GM18519 (cell line): ENCODE measurements at regions not wholly inside any gene's neighbourhood (a gene's known extent, or its start where the extent isn't known, plus 50 kb on each side); places are given as distances from the start of the nearest gene placed in this dataset.

Experiments
- ATAC-seq: cut with Tn5 transposase; IDR thresholded peaks from one replicate; pipeline ENCODE4 v1.9.1; 2021; ENCODE audit warnings: mild to moderate bottlenecking, moderate library complexity; ENCODE audit not compliant: unreplicated experiment, low FRiP score

GRCh38 chr2:22486343-22486742 lies 898.6 kb upstream of the KLHL29 start:
- ATAC-seq: no peak

- ATAC-seq: no peak
Observed at GRCh38 chr2:22487036-22487435, 897.9 kb upstream of the KLHL29 start.

GRCh38 chr2:22487541-22487940 lies 897.4 kb upstream of the KLHL29 start:
- no peak for ATAC-seq

GRCh38 chr2:22491442-22491841 lies 893.5 kb upstream of the KLHL29 start:
- ATAC-seq: no peak

- ATAC-seq: no peak
Observed at GRCh38 chr2:22494156-22494555, 890.8 kb upstream of the KLHL29 start.

GRCh38 chr2:22497064-22497463 lies 887.9 kb upstream of the KLHL29 start:
- ATAC-seq: no peak

- ATAC-seq: no peak
Observed at GRCh38 chr2:22497789-22498188, 887.2 kb upstream of the KLHL29 start.

- no peak for ATAC-seq
Observed at GRCh38 chr2:22499082-22499839, 885.7 kb upstream of the KLHL29 start.

GRCh38 chr2:22500555-22500935 lies 884.4 kb upstream of the KLHL29 start:
- no peak for ATAC-seq

GRCh38 chr2:22501851-22502250 lies 883.1 kb upstream of the KLHL29 start:
- no peak for ATAC-seq

GRCh38 chr2:22513563-22513962 lies 871.4 kb upstream of the KLHL29 start:
- no peak for ATAC-seq

GRCh38 chr2:22517141-22517540 lies 867.8 kb upstream of the KLHL29 start:
- ATAC-seq: no peak

GRCh38 chr2:22518641-22519040 lies 866.3 kb upstream of the KLHL29 start:
- ATAC-seq: no peak

- no peak for ATAC-seq
Observed at GRCh38 chr2:22520369-22521288, 864.4 kb upstream of the KLHL29 start.

GRCh38 chr2:22521620-22522019 lies 863.4 kb upstream of the KLHL29 start:
- ATAC-seq: no peak

- ATAC-seq: no peak
Observed at GRCh38 chr2:22525681-22526080, 859.3 kb upstream of the KLHL29 start.

GRCh38 chr2:22530131-22530530 lies 854.8 kb upstream of the KLHL29 start:
- no peak for ATAC-seq

- ATAC-seq: no peak
Observed at GRCh38 chr2:22536133-22536532, 848.8 kb upstream of the KLHL29 start.

- no peak for ATAC-seq
Observed at GRCh38 chr2:22554453-22554852, 830.5 kb upstream of the KLHL29 start.

- ATAC-seq: no peak
Observed at GRCh38 chr2:22557406-22557805, 827.6 kb upstream of the KLHL29 start.

- no peak for ATAC-seq
Observed at GRCh38 chr2:22560021-22560420, 825.0 kb upstream of the KLHL29 start.

GRCh38 chr2:22579341-22579740 lies 805.6 kb upstream of the KLHL29 start:
- no peak for ATAC-seq
